LNCAP (cell line): ENCODE measurements at regions not wholly inside any gene's neighbourhood (a gene's known extent, or its start where the extent isn't known, plus 50 kb on each side); places are given as distances from the start of the nearest gene placed in this dataset.

Experiments
- TF ChIP-seq, protein P1 (sequence below): fragments of 450-650 bp; IDR thresholded peaks from 2 replicates; pipeline ENCODE4 v1.5.1; 2017; ENCODE audit warnings: mild to moderate bottlenecking

DNA sequence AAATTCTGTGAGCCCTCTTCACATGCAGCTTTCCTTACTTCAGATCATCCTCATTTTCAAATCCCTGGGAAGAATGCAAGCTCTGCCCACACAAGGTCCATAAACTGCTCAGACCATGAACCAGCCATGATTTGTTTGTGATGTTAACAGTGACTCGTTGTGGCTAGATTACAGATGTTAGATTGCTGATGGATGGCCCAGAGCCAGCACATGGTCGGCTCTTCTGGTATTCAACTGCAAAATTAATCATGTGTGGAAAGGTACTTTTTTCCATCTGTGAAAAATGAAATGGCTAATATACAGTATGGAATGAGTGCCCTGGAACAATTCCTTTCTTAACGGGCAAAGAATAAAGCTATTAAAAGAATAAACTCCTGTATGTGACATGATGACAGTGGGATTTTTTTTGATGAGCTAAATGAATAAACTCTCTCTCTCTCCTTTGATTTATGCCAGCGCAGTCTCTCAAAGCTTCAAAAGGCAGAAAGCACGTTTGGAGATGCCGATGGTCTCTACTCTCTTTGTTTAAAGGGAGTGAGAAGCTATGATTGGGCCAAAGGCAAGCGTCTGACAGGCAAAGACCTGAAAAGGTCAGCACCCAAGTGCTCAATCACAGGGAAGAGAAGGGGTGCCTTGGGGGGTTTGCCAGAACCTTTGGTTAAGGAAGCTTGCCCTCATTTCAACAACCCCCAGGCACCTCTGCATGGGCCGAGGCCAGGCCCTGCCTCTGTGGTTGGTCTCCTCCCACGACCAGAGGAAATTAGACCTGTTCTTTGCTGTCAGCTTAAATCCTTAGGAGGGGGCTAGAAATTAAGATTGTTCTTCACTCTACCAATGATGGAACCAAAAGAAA, 444.0 kb upstream of the NFE2L3 start:
- TF ChIP-seq, protein P1, sequence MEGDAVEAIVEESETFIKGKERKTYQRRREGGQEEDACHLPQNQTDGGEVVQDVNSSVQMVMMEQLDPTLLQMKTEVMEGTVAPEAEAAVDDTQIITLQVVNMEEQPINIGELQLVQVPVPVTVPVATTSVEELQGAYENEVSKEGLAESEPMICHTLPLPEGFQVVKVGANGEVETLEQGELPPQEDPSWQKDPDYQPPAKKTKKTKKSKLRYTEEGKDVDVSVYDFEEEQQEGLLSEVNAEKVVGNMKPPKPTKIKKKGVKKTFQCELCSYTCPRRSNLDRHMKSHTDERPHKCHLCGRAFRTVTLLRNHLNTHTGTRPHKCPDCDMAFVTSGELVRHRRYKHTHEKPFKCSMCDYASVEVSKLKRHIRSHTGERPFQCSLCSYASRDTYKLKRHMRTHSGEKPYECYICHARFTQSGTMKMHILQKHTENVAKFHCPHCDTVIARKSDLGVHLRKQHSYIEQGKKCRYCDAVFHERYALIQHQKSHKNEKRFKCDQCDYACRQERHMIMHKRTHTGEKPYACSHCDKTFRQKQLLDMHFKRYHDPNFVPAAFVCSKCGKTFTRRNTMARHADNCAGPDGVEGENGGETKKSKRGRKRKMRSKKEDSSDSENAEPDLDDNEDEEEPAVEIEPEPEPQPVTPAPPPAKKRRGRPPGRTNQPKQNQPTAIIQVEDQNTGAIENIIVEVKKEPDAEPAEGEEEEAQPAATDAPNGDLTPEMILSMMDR, result no peak

DNA sequence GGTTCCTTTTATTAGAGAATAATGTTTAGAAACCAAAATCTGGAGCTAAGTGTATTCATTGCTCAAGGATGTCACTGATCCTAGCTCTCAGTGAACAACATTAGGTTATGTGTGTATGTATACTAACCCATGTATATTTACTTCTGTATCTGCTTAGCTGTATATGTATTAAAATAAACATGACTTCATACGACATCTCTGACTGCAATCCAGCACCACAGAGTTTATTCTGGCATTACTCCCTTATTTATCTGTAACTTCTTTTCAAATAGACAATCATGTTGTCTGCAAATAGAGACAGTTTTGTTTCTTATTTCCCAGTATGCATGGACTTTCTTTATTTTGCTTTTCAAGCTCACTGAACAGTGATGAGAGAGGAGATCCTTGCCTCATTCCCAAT, 441.0 kb upstream of the NFE2L3 start:
- TF ChIP-seq, protein P1, result no peak

DNA sequence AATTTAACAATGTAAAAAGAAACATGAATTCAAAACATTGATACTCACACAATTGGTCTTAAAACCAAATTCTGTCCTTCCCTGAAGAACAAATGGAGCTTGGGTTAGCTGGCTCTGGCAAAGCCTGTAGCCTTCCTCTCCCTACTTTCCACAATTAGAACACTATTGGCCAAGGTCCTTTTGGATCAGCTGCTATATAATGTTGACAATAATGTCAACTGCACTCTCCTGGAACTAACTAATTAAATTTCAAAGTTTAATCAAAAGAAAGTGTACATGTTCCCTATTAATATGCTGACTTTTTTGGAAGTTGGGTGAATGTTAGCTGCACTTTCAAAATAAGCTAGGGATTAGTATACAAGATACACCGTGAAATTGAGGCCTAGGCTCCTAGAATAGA, 440.1 kb upstream of the NFE2L3 start:
- TF ChIP-seq, protein P1, result no peak

DNA sequence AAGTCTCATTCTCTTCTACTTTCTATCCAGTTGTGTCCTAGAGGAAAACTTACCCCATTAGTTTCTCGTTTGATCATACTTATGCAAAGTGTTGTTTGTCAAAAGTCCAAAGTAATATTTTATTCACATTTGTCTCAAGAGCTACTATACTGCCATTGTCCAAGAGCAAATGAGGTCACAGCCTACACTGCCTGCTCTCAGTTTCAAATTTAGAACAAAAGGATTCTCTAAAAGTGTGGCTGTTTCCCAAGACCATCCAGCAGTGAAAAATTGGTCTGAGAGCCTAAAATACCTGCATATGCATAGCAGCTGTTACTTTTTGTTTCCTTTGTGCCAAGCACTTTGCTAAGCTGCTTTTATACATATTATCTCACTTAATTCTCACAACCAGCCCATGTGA, 439.5 kb upstream of the NFE2L3 start:
- TF ChIP-seq, protein P1, result no peak

DNA sequence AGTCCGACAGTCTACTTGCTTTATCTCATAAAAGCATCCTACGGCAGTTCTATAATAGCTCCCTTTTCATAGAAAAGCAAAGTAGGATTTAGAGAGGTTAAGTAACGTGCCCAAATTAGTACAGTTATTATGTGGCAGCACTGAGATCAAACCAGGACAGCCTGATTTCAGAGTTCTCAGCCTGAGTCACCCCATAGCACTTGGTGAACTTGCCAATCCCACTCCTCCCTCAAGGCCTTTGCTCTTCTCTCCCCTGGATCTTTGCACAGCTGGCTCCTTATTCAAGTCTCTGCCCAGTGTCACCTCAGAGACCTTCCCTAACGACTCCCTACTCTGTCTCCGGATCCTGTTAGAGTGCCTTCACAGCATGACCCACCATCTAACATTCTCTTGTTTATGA, 438.0 kb upstream of the NFE2L3 start:
- TF ChIP-seq, protein P1, result no peak

DNA sequence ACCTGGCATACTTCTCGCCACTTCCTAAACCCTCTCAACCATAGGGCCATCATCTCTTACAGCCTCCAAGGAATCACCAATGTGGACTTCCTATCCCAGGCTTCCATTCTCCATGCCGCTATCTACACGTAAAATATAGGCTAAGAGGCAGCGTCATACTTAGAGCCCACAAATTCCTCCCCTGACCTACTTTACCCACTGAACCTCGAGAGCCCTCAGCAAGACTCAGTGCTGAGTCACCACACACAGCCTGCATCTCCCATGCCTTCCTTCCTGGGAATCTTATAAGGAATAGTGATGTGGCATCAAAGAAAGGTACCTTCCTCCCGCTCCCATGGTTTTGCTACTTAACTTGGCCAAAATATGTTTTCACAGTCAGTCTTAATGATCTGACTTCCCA, 435.6 kb upstream of the NFE2L3 start:
- TF ChIP-seq, protein P1, result no peak

DNA sequence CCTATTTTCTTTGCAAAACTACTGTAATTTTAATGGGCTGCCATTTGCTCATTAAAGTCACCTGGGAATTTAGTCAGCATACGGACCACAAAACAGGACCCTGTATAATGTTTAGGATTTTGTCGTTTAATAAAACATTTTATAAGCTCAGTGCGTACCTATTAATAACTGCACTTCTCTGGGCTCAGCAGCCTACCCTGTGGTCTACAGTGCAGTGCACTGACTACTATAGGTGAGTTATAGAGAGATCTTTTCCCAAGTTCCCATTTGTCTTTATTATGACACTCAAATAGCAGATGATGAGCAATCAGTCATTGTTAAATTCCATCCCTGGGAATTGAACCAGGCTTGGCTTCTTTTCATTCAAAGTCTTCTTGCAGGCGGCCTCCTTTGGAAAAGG, 433.4 kb upstream of the NFE2L3 start:
- TF ChIP-seq, protein P1, result no peak
